Stimulated activated CD8-positive, alpha-beta memory T cell treated with anti-CD3 and anti-CD28 coated beads, Interleukin-7, amount 100 ng/mL, for 1 hour (primary cell): ENCODE measurements at regions not wholly inside any gene's neighbourhood (a gene's known extent, or its start where the extent isn't known, plus 50 kb on each side); places are given as distances from the start of the nearest gene placed in this dataset.
A peak's percentile ranks its signal among the peaks of the same experiment; 100 is the strongest.
"Not testable (repeated sequence)": the region's sequence is repeated elsewhere in the genome, so short reads cannot be mapped to it uniquely, and the experiment has no call there.

ENCODE experiments used
- DNase-seq, 2 donors: peaks; one replicate each; pipeline ENCODE4 v3.0.0-alpha.2; 2020; ENCODE audit warnings: low read depth in 2 of 2

GRCh38 chr15:30470601-30471365 is 56.7 kb upstream of the GOLGA8R start:
- peak; percentile 4 to 32 for DNase-seq

GRCh38 chr15:30471366-30471749 is 57.3 kb upstream of the GOLGA8R start:
- not testable (repeated sequence) for DNase-seq

DNA sequence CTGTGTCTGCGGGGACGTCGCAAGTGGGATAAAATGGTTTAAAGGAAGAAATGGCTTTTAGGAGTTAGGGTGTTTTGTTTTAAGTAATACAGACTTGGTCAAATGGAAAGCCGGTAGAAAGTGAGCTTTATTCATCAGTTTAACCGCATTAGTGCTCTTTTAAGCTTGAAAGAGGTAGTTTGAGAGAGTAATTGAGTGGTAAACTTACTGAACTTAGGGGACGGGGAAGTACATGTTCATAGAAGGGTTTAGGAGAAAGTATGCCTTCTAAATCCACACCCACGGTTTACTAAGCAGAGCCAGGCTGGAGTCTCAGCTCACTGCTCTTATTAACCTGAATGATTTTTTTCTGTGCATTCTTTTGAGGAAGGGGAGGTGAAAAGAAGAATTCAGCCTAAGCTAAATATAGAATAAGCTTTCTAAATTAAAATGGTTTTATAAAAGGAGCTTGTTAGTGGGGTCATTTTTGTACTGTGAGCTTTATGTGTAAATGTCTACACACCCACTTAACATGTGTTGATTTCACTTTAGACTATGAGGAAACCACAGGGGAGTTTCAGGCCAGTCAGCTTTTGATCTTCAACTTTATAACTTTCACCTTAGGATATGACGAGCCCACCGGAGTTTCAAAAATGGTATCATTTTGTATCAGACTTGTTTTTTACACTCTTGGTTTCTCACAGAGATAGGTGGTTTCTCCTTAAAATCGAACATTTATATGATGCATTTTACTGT is 57.9 kb upstream of the GOLGA8R start:
- DNase-seq: not testable (repeated sequence)

- DNase-seq: not testable (repeated sequence)
Measured at GRCh38 chr15:30484887-30485286, 67.0 kb upstream of the GOLGA8Q start.

DNA sequence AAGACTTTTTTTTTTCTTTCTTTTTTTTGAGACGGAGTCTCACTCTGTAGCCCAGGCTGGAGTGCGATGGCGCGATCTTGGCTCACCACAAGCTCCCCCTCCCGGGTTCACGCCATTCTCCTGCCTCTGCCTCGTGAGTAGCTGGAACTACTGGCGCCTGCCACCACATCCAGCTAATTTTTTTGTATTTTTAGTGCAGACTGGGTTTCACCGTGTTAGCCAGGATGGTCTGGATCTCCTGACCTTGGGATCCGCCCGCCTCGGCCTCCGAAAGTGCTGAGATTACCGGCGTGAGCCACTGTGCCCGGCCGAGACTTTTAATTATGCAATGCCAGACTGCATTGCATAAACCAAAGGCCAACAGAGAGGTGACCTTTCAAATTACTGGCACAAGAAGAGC is 62.6 kb upstream of the GOLGA8Q start:
- not testable (repeated sequence) for DNase-seq

- DNase-seq: not testable (repeated sequence)
Measured at GRCh38 chr15:30490334-30490733, 61.5 kb upstream of the GOLGA8Q start.

DNA sequence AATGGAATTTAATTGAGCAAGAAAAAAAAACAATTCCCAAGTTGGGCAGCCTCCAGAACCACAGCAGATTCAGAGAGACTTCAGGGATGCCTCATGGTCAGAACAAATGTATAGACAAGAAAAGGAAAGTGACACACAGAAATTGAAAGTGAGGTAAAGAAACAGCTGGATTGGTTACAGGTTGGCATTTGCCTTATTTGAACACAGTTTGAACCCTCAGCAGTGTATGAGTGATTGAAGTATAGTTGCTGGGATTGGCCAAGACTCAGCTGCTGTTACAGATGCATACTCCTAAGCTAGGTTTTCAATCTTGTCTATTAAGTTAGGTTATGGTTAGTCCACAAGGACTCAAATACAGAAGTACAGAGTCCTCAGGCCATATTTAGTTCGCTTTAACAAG is 57.9 kb upstream of the GOLGA8Q start:
- DNase-seq: not testable (repeated sequence)

DNA sequence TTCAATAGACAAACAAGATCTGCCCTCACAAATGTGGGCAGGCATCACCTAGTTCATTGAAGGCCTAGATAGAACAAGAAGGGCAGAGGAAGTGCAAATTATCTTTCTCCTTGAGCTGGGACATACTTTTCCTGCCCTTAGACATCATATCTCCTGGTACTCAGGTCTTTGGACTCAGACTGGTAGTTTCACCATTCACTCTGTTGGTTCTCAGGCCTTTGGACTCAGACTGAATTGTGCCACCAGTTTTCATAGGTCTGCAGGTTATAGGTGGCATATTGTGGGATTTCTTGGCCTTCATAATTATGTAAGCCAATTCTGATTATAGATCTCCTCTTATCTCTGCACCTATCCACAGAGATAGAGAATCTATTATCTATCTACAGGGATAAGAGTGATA is 54.6 kb upstream of the GOLGA8Q start:
- DNase-seq: not testable (repeated sequence)

- not testable (repeated sequence) for DNase-seq
Measured at GRCh38 chr15:30499233-30499632, 52.6 kb upstream of the GOLGA8Q start.

DNA sequence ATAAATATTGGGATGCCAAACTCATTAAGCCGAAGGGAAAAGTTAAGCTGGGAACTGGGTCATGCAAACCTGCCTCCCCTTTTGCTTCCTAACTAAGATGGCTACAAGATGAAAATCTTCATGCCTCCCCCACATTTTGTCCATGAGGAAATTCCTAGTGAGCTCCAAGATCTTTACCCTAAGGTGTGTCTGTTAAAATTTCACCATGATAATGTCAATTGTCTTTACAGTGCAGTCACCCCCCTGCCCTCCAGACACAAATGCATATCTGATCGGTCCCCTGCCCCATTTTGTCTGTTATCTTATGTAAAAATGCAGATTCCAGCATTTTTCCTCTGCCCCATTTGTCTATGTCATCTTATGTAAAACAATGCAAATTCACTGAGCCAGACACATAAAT is 51.3 kb upstream of the GOLGA8Q start:
- DNase-seq: not testable (repeated sequence)
